ENCODE measurements at regions not wholly inside any gene's neighbourhood (a gene's known extent, or its start where the extent isn't known, plus 50 kb on each side); places are given as distances from the start of the nearest gene placed in this dataset.

DNA sequence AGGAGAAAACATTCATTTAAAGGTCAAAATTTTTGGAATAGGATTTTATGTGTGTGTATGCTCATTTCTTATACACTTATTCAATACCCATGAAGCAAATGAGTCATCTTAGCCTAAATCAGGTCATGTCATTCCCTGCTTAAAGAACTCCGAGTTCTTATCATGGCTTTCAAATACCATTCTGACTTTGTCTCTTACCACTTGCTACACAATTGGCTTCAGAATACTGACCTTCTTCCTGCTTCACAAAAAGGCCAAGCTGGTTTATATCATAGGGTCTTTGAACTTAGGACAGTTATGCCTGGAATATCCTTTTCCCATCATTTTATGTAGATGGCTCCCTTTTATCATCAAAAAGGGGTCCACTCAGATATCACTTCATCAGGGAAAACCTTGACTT, 652.2 kb upstream of the WWC1 start:
- DNase-seq: no peak

DNA sequence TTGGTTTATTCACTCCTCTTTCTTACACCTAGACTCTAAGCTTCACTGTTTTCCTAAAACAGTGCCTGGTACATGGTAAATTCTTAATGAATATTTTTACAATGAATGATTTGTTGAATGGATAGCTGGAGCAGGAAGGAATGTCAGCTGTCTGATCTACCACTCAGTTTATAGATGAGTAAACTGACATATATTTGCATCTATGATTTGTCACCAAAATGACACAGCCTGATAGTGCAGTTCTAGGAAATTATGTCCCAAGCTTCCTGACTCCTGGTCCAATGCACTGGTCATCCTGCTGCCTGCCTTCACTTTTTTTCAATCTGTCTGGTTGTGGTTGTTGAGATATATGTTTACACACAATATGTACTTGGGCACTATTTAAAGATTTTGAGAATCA, 651.7 kb upstream of the WWC1 start:
- DNase-seq: no peak

DNA sequence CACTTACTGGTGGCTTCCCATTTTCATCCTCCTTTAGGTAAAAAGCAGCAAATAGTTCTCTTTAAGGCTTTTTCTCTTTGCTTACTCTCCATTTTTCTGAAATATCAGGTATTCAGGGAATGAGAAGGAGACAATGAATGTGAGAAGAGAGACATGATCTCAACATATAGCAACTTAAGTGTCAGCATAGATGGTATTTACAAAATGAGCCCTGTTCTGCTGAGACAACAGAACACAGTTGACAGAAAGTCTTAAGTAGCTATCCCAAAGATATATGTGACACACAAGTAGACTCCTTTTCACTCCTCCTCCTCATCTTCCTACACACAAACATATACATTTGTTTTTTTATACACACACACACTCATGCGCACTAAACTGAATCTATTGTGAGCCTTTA, 649.3 kb upstream of the WWC1 start:
- no peak for DNase-seq

DNA sequence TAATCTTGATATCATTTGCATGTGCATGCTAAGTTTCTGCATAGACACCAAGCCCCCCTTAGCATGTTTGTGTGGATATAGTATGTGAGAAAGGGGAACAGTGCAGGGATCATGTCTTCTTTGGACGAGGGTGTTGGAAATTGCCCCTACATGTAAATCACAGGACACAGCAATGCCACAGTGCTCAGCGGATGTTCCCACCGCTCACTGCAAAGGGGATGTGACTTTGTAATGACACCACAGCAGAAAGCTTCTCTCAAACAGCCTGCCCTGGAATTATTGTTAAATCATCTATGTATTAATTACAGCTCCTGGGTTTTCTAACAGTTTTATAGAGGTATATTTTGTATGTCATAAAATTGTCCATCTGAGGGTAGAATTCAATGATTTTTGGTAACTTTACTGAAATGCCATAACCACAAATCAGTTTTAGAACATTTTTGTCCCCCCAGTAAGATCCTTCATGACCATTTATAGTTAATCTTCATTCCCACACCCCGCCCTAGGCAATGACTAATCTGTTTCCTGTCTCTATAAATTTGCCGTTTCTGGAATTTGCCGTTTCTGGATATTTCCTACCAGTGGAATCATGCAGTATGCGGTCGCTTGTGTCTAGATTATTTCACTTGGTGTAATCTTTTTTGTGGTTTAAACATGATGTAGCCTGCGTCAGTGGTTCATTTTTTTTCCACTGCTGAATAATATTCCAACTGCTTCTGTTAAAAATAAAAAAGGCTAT, 648.5 kb upstream of the WWC1 start:
- no peak for DNase-seq

DNA sequence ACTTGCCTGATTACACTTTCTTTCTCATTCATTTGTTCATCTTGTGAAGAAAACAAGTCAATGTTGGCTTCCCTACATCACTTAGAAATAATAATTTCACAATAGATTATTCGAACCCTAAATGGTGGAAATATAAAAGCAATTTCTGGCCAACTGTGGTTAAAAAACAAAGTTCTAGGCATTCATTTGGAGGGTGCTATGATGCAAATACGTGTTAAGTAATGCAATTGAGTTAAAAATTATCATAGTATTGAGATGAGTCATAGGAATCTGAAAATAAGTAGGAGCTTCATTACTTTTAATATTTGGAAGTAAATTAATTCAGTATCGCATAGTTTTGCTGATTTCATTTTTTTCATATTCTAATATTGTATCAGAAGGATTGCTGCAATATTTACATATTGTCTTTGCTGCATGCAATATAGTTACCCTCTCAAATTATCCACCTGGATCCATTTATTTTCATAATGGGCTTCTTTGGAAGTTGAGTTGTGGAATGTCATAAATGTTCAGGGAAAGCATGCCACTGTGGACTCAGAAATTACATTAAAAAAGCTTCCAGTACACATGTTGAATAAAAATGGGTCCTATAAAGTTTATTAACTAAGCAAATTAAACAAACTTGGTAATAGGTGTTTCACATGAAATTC, 647.7 kb upstream of the WWC1 start:
- DNase-seq: no peak

DNA sequence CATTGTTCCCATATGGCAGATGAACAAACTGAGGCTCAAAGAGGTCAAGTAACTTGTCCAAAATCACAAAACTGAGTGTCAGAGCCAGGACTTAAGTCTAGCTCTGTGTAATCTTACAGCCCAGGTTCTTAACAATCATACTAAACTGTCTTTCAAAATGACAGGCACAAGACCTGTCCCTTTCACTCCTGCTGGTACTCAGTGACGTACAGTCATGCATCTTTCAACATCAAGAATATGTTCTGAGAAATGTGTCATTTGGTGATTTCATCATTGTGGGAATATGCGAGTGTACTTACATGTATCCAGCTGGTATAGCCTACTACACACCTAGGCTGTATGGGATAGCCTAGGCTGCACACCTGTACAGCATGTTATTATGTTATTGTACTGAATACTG, 646.8 kb upstream of the WWC1 start:
- no peak for DNase-seq

- DNase-seq: no peak
Observed at GRCh38 chr5:167649471-167649870, 642.0 kb upstream of the WWC1 start.

DNA sequence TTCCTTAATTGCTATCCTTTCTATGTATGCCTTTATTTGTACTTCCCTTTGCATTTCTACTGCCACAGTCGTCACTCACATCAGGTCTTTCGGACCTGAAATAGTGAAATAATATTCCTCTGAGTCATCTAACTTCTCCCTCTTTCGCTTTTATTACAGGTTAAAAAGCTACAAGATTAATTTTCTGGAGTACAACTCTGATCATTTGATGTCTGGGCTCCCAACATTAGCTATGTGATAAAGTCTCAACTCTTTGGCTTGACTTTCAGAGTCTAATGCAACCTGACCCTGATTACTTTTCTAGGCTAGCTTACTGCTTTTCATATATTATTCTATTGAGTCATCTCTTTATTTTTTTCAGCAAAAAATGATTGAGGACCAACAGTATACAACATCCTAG, 638.8 kb upstream of the WWC1 start:
- DNase-seq: no peak

- DNase-seq: no peak
Observed at GRCh38 chr5:167653645-167654106, 637.8 kb upstream of the WWC1 start.

DNA sequence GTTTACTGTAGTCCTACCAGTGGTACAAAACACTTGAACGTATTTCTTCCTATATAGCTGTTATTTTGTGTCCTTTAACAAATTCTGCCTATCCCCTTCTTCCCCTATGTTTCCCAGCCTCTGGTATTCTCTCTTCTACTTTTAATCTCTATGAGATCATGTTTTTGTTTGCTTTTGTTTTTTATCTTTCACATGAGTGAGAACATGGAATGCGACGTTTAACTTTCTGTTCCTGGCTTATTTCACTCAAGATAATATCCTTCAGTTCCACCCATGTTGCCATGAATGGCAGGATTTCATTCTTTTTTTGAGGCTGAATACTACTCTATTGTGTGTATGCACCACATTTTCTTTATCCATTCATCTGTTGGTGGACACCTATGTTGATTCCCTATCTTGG, 634.4 kb upstream of the WWC1 start:
- DNase-seq: no peak

- no peak for DNase-seq
Observed at GRCh38 chr5:167658889-167659288, 632.6 kb upstream of the WWC1 start.

DNA sequence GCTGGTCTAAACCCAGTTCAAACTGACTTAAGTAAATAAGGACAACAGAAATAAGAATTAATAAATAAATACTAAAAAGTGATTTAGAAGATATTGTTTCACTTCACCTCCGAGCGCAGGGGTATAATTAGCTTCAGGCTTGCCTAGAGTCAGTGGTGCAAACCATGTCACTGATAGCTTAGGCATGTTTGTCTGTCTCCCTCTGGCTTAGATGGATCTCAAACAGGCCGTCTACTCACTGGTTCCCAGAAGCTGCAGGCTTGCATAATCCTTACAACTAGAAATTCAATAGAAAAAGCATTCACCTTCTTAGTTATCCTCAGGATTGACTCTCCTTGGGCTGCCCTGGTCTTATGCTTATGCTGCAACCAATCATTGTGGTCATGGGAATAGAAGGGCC, 629.8 kb upstream of the WWC1 start:
- no peak for DNase-seq

DNA sequence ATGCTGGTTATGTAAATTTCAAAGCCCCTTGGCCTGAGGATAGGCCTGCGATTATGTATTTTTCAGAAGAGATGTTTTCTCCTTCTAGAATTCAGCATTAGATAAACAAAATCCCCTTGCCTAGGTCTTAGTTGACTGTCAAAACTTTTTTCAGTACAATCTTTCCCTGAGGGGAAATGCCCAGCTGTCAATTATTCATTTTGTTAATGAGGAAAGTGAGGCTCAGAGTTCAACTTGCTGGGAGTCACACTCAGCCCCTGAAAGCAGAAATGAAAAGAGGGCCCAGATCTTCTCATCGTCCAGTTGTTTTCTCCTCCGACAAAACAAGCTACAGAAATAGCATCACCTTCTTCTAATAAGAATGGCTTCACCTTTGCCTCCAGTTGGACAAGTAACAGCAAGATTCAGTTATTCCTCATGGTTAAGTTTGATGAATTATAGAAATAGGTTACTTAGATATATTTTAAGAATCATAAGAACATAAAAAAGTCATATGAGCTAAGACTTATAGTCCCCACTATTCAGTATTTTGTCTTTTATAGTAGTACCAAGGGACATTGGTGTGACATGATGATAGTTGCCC, 627.1 kb upstream of the WWC1 start:
- no peak for DNase-seq

- no peak for DNase-seq
Observed at GRCh38 chr5:167665841-167666375, 625.5 kb upstream of the WWC1 start.

GRCh38 chr5:167671176-167671575, 620.3 kb upstream of the WWC1 start:
- DNase-seq: no peak

DNA sequence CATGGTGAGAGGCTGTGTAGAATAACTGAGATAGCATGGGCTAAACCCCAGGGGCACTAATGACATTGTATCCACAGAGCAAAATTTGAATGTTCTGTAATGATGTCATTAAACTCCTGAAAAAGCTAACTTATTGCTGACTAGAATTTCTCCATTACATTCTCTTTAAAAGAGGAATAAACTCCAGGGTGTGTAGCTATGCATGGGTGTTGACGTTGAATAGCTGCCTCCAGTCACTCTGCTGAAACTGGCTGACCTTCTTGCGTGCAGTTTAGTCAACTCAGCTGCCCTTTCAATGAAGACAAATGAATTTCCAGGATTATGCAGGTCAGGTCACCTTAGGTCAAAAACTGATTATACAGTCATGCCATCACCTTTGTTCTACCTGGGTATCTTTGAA, 617.5 kb upstream of the WWC1 start:
- no peak for DNase-seq

DNA sequence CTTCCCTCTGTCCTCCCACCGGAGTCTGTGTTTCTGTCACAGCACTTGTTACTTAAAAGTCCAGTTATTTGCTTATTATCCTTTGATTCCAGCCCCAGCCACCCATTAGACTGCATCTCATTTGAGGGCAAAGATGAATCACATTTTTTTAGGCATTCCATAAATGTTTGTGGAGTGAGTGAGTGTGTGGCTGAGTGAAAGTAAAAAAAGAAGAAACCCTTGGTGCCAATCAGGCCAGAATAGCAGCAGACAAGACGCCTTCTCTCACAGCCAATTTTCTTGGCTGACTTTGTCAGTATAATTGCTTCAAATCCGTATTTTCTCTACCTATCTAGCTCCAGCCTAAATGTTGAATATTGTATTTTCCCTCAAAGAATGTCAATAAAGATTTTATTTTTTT, 613.0 kb upstream of the WWC1 start:
- DNase-seq: no peak

- no peak for DNase-seq
Observed at GRCh38 chr5:167684251-167684650, 607.2 kb upstream of the WWC1 start.

- DNase-seq: no peak
Observed at GRCh38 chr5:167688341-167689130, 602.9 kb upstream of the WWC1 start.

- no peak for DNase-seq
Observed at GRCh38 chr5:167694325-167695147, 596.9 kb upstream of the WWC1 start.
